ENCODE measurements at regions not wholly inside any gene's neighbourhood (a gene's known extent, or its start where the extent isn't known, plus 50 kb on each side); places are given as distances from the start of the nearest gene placed in this dataset.
"Not testable (repeated sequence)": the region's sequence is repeated elsewhere in the genome, so short reads cannot be mapped to it uniquely, and the experiment has no call there.

GRCh38 chr12:131408036-131408365 is 302.9 kb upstream of the SFSWAP start:
- H3K4me3 ChIP-seq (ENCODE audit: insufficient read depth, low read length), result no peak overlapping the region
- no peak for TF ChIP-seq CTCF (IDR thresholded peaks at IDR 0.05; ENCODE audit: extremely low read depth, low read depth, low read length)
- no peaks in the 10 kb centered on the region for H3K79me2 ChIP-seq (ENCODE audit: insufficient read depth, low read length)
- DNase-seq (ENCODE audit: insufficient read length, low spot score, missing footprints), result no peak
- H2AFZ ChIP-seq (ENCODE audit: low read length), result no peak overlapping the region
- no peaks in the 10 kb centered on the region for H3K4me1 ChIP-seq (ENCODE audit: insufficient read depth, low read length)
- no peak overlapping the region for H3K4me2 ChIP-seq (ENCODE audit: insufficient read depth, low read length)
- H3K27ac ChIP-seq (ENCODE audit: low read depth, low read length), result no peak overlapping the region
- no peaks in the 10 kb centered on the region for H3K27me3 ChIP-seq (ENCODE audit: insufficient read depth, low read length)
- H3K9me3 ChIP-seq (ENCODE audit: low read depth, low read length), result no peaks in the 10 kb centered on the region
- H4K20me1 ChIP-seq (ENCODE audit: insufficient read depth, low read length), result no peaks in the 10 kb centered on the region
- no peaks in the 10 kb centered on the region for H3K36me3 ChIP-seq (ENCODE audit: insufficient read depth, low read length)

GRCh38 chr12:131408484-131408883 is 302.4 kb upstream of the SFSWAP start:
- Histone ChIP-seq H3K4me3 (ENCODE audit: insufficient read depth, low read length) (no peak overlapping the region), H4K20me1 (ENCODE audit: insufficient read depth, low read length) (no peaks in the 10 kb centered on the region), H3K4me2 (ENCODE audit: insufficient read depth, low read length) (no peak overlapping the region), H3K79me2 (ENCODE audit: insufficient read depth, low read length) (no peaks in the 10 kb centered on the region), H2AFZ (ENCODE audit: low read length) (no peak overlapping the region), H3K9me3 (ENCODE audit: low read depth, low read length) (no peaks in the 10 kb centered on the region), H3K27me3 (ENCODE audit: insufficient read depth, low read length) (no peaks in the 10 kb centered on the region), H3K36me3 (ENCODE audit: insufficient read depth, low read length) (no peaks in the 10 kb centered on the region), H3K27ac (ENCODE audit: low read depth, low read length) (no peak overlapping the region), H3K4me1 (ENCODE audit: insufficient read depth, low read length) (no peaks in the 10 kb centered on the region)
- TF ChIP-seq CTCF (IDR thresholded peaks at IDR 0.05; ENCODE audit: extremely low read depth, low read depth, low read length), result no peak
- no peak for DNase-seq (ENCODE audit: insufficient read length, low spot score, missing footprints)

- no peak for TF ChIP-seq CTCF (IDR thresholded peaks at IDR 0.05; ENCODE audit: extremely low read depth, low read depth, low read length)
- peak; percentile 63 for DNase-seq (ENCODE audit: insufficient read length, low spot score, missing footprints)
- H3K27me3 ChIP-seq (ENCODE audit: insufficient read depth, low read length), result no peaks in the 10 kb centered on the region
- H4K20me1 ChIP-seq (ENCODE audit: insufficient read depth, low read length), result no peaks in the 10 kb centered on the region
- no peaks in the 10 kb centered on the region for H3K36me3 ChIP-seq (ENCODE audit: insufficient read depth, low read length)
- no peaks in the 10 kb centered on the region for H3K79me2 ChIP-seq (ENCODE audit: insufficient read depth, low read length)
- H3K9me3 ChIP-seq (ENCODE audit: low read depth, low read length), result no peaks in the 10 kb centered on the region
- no peak overlapping the region for H3K4me2 ChIP-seq (ENCODE audit: insufficient read depth, low read length)
- H3K4me1 ChIP-seq (ENCODE audit: insufficient read depth, low read length), result no peaks in the 10 kb centered on the region
- H3K4me3 ChIP-seq (ENCODE audit: insufficient read depth, low read length), result no peak overlapping the region
- no peak overlapping the region for H2AFZ ChIP-seq (ENCODE audit: low read length)
- H3K27ac ChIP-seq (ENCODE audit: low read depth, low read length), result no peak overlapping the region
Measured at GRCh38 chr12:131409211-131409610, 301.7 kb upstream of the SFSWAP start.

- not testable (repeated sequence) for H3K4me2 ChIP-seq (ENCODE audit: insufficient read depth, low read length); DNase-seq (ENCODE audit: insufficient read length, low spot score, missing footprints); H3K4me1 ChIP-seq (ENCODE audit: insufficient read depth, low read length); H3K4me3 ChIP-seq (ENCODE audit: insufficient read depth, low read length); H3K36me3 ChIP-seq (ENCODE audit: insufficient read depth, low read length); H3K27me3 ChIP-seq (ENCODE audit: insufficient read depth, low read length); H3K9me3 ChIP-seq (ENCODE audit: low read depth, low read length); H3K79me2 ChIP-seq (ENCODE audit: insufficient read depth, low read length); H2AFZ ChIP-seq (ENCODE audit: low read length); H3K27ac ChIP-seq (ENCODE audit: low read depth, low read length); H4K20me1 ChIP-seq (ENCODE audit: insufficient read depth, low read length)
Measured at GRCh38 chr12:131411827-131412226, 299.1 kb upstream of the SFSWAP start.

- no peaks in the 10 kb centered on the region for H3K4me1 ChIP-seq (ENCODE audit: insufficient read depth, low read length)
- H3K27ac ChIP-seq (ENCODE audit: low read depth, low read length), result no peak overlapping the region
- H2AFZ ChIP-seq (ENCODE audit: low read length), result no peak overlapping the region
- H3K4me3 ChIP-seq (ENCODE audit: insufficient read depth, low read length), result no peak overlapping the region
- DNase-seq (ENCODE audit: insufficient read length, low spot score, missing footprints), result peak; percentile 25
- H3K27me3 ChIP-seq (ENCODE audit: insufficient read depth, low read length), result no peaks in the 10 kb centered on the region
- TF ChIP-seq CTCF (IDR thresholded peaks at IDR 0.05; ENCODE audit: extremely low read depth, low read depth, low read length), result no peak
- H3K79me2 ChIP-seq (ENCODE audit: insufficient read depth, low read length), result no peaks in the 10 kb centered on the region
- H3K4me2 ChIP-seq (ENCODE audit: insufficient read depth, low read length), result no peak overlapping the region
- no peaks in the 10 kb centered on the region for H3K36me3 ChIP-seq (ENCODE audit: insufficient read depth, low read length)
- H3K9me3 ChIP-seq (ENCODE audit: low read depth, low read length), result no peaks in the 10 kb centered on the region
- no peaks in the 10 kb centered on the region for H4K20me1 ChIP-seq (ENCODE audit: insufficient read depth, low read length)
Measured at GRCh38 chr12:131413006-131413405, 297.9 kb upstream of the SFSWAP start.

Measured in osteoblast (primary cell).